ENCODE measurements at regions not wholly inside any gene's neighbourhood (a gene's known extent, or its start where the extent isn't known, plus 50 kb on each side); places are given as distances from the start of the nearest gene placed in this dataset.

DNA sequence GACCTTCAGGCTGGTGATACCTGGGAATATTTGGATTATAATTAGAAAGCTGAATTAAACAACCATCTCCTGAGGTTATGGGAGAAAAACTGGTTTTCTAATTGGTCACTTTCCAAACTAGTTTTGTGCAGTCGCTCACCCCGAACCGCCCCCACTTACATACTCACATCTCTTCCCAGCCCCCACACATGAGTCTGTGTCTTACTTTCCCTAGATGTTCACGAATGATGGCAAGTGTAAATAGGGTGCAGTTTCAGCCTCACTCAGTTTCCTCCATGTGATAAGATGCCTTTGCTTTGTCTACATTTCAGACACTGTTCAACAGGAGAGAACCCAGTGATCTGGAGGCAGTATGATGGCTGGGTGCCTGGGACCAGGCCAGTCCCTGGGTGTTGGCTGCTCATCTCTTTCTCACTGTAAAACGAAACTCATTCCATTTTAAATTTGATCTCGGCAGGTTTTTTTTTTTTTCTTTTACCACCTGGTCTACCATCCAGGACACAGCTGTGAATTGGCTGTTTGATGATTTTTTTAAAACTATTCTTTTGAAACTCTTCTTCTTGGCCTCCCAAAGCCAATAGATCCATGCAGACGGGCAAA, 164.3 kb upstream of the RAB4A start:
- TF ChIP-seq EP300 (IDR thresholded peaks at IDR 0.05; ENCODE audit: low read depth) (no peak), POLR2A (IDR thresholded peaks at IDR 0.05) (no peak)
- TF ChIP-seq, protein P1, sequence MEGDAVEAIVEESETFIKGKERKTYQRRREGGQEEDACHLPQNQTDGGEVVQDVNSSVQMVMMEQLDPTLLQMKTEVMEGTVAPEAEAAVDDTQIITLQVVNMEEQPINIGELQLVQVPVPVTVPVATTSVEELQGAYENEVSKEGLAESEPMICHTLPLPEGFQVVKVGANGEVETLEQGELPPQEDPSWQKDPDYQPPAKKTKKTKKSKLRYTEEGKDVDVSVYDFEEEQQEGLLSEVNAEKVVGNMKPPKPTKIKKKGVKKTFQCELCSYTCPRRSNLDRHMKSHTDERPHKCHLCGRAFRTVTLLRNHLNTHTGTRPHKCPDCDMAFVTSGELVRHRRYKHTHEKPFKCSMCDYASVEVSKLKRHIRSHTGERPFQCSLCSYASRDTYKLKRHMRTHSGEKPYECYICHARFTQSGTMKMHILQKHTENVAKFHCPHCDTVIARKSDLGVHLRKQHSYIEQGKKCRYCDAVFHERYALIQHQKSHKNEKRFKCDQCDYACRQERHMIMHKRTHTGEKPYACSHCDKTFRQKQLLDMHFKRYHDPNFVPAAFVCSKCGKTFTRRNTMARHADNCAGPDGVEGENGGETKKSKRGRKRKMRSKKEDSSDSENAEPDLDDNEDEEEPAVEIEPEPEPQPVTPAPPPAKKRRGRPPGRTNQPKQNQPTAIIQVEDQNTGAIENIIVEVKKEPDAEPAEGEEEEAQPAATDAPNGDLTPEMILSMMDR (IDR thresholded peaks at IDR 0.05): no peak
